ENCODE measurements at regions not wholly inside any gene's neighbourhood (a gene's known extent, or its start where the extent isn't known, plus 50 kb on each side); places are given as distances from the start of the nearest gene placed in this dataset.

- H3K4me1 ChIP-seq (ENCODE audit: insufficient read depth, low read length): no peaks in the 10 kb centered on the region
- no peaks in the 10 kb centered on the region for H3K36me3 ChIP-seq (ENCODE audit: insufficient read depth, low read length)
These were observed 611.2 kb downstream of the NR2F1-AS1 start for GRCh38 chr5:92969781-92970237.

DNA sequence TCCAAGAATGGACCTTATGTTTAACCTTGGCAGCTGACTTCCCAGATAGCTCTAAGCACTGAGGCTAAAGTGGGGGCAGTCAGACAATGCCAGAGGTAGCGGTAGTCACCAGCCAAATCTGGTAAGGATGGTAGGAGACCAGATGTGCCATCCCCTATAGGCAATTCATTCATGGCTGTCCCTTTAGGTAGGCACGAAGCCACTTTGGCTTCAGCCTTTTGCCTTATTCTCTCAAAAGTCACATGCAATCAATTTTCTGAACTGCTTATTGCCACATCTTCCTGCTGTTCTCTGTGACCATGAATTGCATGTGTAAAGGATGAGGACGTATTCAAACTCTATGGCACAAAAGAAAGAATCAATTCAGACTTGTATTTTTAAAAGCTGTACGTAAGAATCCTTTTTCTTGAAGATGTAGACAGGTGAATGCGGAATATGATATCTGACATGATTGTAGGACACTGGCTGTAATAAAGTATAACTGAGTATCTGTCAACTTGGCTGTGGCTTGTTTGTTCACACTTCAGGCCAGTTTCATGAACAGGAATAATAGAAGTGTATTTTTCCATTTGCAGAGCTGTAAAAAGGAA, 611.7 kb downstream of the NR2F1-AS1 start:
- Histone ChIP-seq H3K4me1 (ENCODE audit: insufficient read depth, low read length) (no peaks in the 10 kb centered on the region), H3K27ac (ENCODE audit: low read depth, low read length) (no peak overlapping the region), H3K4me3 (ENCODE audit: low read depth in 1 of 2, low read length in 2 of 2) (no peak overlapping the region), H3K36me3 (ENCODE audit: insufficient read depth, low read length) (no peaks in the 10 kb centered on the region), H3K9me3 (ENCODE audit: low read length) (no peaks in the 10 kb centered on the region), H3K9ac (ENCODE audit: low read length) (no peak overlapping the region), H3K27me3 (ENCODE audit: control insufficient read depth in 1 of 2, insufficient read depth in 2 of 2, low read length in 2 of 2) (no peaks in the 10 kb centered on the region)

More at GRCh38 chr5:92969781-92970237, 611.2 kb downstream of the NR2F1-AS1 start:
- Histone ChIP-seq H3K27ac (ENCODE audit: low read depth, low read length) (no peak overlapping the region), H3K9ac (ENCODE audit: low read length) (no peak overlapping the region), H3K9me3 (ENCODE audit: low read length) (no peaks in the 10 kb centered on the region), H3K4me3 (ENCODE audit: low read depth in 1 of 2, low read length in 2 of 2) (no peak overlapping the region), H3K27me3 (ENCODE audit: control insufficient read depth in 1 of 2, insufficient read depth in 2 of 2, low read length in 2 of 2) (no peaks in the 10 kb centered on the region)

DNA sequence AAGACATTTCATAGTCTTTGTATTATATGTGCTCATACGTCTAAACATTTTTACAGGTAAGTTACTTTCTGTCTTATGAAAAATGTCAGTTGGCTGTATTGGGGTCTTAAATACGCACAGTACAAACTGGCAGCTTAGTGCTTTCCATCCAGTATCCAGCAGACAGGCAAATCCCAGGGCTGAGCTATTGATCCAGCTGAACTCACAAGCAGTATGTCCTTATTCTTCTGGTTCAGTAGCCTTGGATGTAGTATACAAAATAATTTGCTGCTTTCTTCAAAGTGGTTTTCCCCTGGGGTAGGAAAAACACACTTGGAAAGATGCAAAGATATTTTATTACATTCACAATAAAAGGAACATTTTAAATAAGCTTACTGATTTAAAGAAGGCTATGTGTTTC, 617.2 kb downstream of the NR2F1-AS1 start:
- no peaks in the 10 kb centered on the region for H3K9me3 ChIP-seq (ENCODE audit: low read length)
- H3K9ac ChIP-seq (ENCODE audit: low read length): no peak overlapping the region
- no peak overlapping the region for H3K4me3 ChIP-seq (ENCODE audit: low read depth in 1 of 2, low read length in 2 of 2)
- no peaks in the 10 kb centered on the region for H3K27me3 ChIP-seq (ENCODE audit: control insufficient read depth in 1 of 2, insufficient read depth in 2 of 2, low read length in 2 of 2)
- no peaks in the 10 kb centered on the region for H3K36me3 ChIP-seq (ENCODE audit: insufficient read depth, low read length)
- H3K27ac ChIP-seq (ENCODE audit: low read depth, low read length): no peak overlapping the region
- no peaks in the 10 kb centered on the region for H3K4me1 ChIP-seq (ENCODE audit: insufficient read depth, low read length)

DNA sequence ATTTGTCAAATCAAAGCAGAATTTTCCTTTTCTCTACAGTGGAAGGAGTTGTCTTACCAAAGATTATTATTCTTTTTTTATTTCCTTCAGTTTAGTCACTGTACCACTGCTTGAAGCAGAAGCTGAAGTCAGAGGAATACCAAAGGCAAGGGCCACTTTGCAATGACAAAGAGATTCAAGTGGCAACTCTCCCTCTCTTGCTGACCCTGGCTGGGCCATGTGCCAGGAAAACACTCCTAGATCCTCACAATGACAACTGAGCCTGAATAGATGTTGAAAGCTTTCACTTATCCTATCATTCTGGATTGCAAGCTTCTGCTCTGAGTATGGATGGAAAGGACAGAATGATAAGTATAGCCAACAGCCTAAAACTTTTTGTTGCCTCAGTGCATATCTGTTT, 618.3 kb downstream of the NR2F1-AS1 start:
- Histone ChIP-seq H3K9ac (ENCODE audit: low read length) (no peak overlapping the region), H3K36me3 (ENCODE audit: insufficient read depth, low read length) (no peaks in the 10 kb centered on the region), H3K9me3 (ENCODE audit: low read length) (no peaks in the 10 kb centered on the region), H3K4me1 (ENCODE audit: insufficient read depth, low read length) (no peaks in the 10 kb centered on the region), H3K4me3 (ENCODE audit: low read depth in 1 of 2, low read length in 2 of 2) (no peak overlapping the region), H3K27ac (ENCODE audit: low read depth, low read length) (no peak overlapping the region), H3K27me3 (ENCODE audit: control insufficient read depth in 1 of 2, insufficient read depth in 2 of 2, low read length in 2 of 2) (no peaks in the 10 kb centered on the region)

DNA sequence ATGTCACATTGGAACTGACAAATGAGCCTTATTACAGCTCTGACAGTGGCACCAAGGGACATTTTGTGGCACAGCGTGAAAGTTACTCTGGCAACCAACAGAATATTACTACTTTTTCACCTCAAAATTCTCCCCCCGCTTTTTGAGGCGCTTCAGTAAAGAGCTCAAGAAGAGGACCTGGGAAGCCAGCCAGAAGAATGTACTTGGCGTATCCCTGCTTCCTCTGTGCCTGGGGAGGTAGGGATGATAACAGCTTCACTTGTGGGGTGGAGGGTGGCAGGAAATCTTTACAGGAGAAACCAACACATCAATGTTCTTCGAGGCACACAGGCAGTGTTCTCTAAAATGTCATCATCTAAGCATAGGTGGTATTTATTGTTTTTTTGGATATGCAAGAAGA, 624.1 kb downstream of the NR2F1-AS1 start:
- H3K9ac ChIP-seq (ENCODE audit: low read length): no peak overlapping the region
- H3K27me3 ChIP-seq (ENCODE audit: control insufficient read depth in 1 of 2, insufficient read depth in 2 of 2, low read length in 2 of 2): no peaks in the 10 kb centered on the region
- H3K4me3 ChIP-seq (ENCODE audit: low read depth in 1 of 2, low read length in 2 of 2): no peak overlapping the region
- H3K9me3 ChIP-seq (ENCODE audit: low read length): no peaks in the 10 kb centered on the region
- no peaks in the 10 kb centered on the region for H3K36me3 ChIP-seq (ENCODE audit: insufficient read depth, low read length)
- no peak overlapping the region for H3K27ac ChIP-seq (ENCODE audit: low read depth, low read length)
- H3K4me1 ChIP-seq (ENCODE audit: insufficient read depth, low read length): no peaks in the 10 kb centered on the region

- Histone ChIP-seq H3K36me3 (ENCODE audit: insufficient read depth, low read length) (no peaks in the 10 kb centered on the region), H3K27ac (ENCODE audit: low read depth, low read length) (no peak overlapping the region), H3K27me3 (ENCODE audit: control insufficient read depth in 1 of 2, insufficient read depth in 2 of 2, low read length in 2 of 2) (no peaks in the 10 kb centered on the region), H3K9ac (ENCODE audit: low read length) (no peak overlapping the region), H3K9me3 (ENCODE audit: low read length) (no peaks in the 10 kb centered on the region), H3K4me1 (ENCODE audit: insufficient read depth, low read length) (no peaks in the 10 kb centered on the region), H3K4me3 (ENCODE audit: low read depth in 1 of 2, low read length in 2 of 2) (no peak overlapping the region)
These were observed 628.8 kb downstream of the NR2F1-AS1 start for GRCh38 chr5:92952243-92952642.

DNA sequence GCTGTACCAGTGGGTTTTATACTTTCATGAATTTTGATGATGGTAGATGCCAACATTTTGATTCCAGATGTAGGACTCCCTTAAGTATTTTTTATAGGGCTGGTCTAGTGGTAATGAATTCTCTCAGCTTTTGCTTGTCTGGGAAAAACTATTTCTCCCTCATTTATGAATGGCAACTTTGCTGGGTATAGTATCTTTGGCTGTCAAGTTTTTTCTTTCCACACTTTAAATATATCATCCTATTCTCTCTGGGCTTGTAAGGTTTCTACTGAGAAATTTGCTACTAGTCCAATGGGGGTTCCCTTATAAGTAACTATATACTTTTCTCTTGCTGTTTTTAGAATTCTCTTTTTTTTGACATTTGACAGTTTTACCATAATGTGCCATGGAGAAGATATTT, 629.3 kb downstream of the NR2F1-AS1 start:
- H3K36me3 ChIP-seq (ENCODE audit: insufficient read depth, low read length): no peaks in the 10 kb centered on the region
- no peak overlapping the region for H3K9ac ChIP-seq (ENCODE audit: low read length)
- H3K4me3 ChIP-seq (ENCODE audit: low read depth in 1 of 2, low read length in 2 of 2): no peak overlapping the region
- no peaks in the 10 kb centered on the region for H3K4me1 ChIP-seq (ENCODE audit: insufficient read depth, low read length)
- no peaks in the 10 kb centered on the region for H3K27me3 ChIP-seq (ENCODE audit: control insufficient read depth in 1 of 2, insufficient read depth in 2 of 2, low read length in 2 of 2)
- H3K27ac ChIP-seq (ENCODE audit: low read depth, low read length): no peak overlapping the region
- no peaks in the 10 kb centered on the region for H3K9me3 ChIP-seq (ENCODE audit: low read length)

GRCh38 chr5:92946546-92946945, 634.5 kb downstream of the NR2F1-AS1 start:
- Histone ChIP-seq H3K9me3 (ENCODE audit: low read length) (no peaks in the 10 kb centered on the region), H3K27me3 (ENCODE audit: control insufficient read depth in 1 of 2, insufficient read depth in 2 of 2, low read length in 2 of 2) (no peaks in the 10 kb centered on the region), H3K4me3 (ENCODE audit: low read depth in 1 of 2, low read length in 2 of 2) (no peak overlapping the region), H3K36me3 (ENCODE audit: insufficient read depth, low read length) (no peaks in the 10 kb centered on the region), H3K27ac (ENCODE audit: low read depth, low read length) (no peak overlapping the region), H3K4me1 (ENCODE audit: insufficient read depth, low read length) (no peaks in the 10 kb centered on the region), H3K9ac (ENCODE audit: low read length) (no peak overlapping the region)

DNA sequence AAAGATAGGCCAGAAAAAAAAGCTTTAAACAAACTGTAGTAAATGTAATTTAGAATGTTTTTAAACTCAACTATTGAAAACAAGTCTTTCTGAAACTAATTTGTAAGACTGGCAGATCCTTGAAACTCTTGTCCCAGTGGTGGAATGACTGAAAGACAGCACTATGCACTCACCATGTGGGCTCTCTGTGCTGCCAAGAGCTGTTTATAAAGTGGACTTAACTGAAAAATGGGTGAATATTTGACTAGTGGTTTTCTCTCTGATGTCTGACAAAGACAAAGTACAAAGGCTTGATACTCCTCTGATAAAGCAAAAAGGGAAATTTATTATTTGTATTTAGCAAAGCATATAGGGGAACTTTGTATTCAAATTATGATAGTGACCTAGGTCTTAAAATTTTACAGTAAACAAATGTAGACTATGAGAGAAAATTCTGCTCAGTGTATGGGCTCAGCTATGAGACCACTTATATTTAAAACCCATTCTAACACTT, 635.4 kb downstream of the NR2F1-AS1 start:
- no peak overlapping the region for H3K27ac ChIP-seq (ENCODE audit: low read depth, low read length)
- no peaks in the 10 kb centered on the region for H3K9me3 ChIP-seq (ENCODE audit: low read length)
- no peaks in the 10 kb centered on the region for H3K4me1 ChIP-seq (ENCODE audit: insufficient read depth, low read length)
- no peaks in the 10 kb centered on the region for H3K27me3 ChIP-seq (ENCODE audit: control insufficient read depth in 1 of 2, insufficient read depth in 2 of 2, low read length in 2 of 2)
- H3K36me3 ChIP-seq (ENCODE audit: insufficient read depth, low read length): no peaks in the 10 kb centered on the region
- H3K9ac ChIP-seq (ENCODE audit: low read length): no peak overlapping the region
- H3K4me3 ChIP-seq (ENCODE audit: low read depth in 1 of 2, low read length in 2 of 2): no peak overlapping the region

DNA sequence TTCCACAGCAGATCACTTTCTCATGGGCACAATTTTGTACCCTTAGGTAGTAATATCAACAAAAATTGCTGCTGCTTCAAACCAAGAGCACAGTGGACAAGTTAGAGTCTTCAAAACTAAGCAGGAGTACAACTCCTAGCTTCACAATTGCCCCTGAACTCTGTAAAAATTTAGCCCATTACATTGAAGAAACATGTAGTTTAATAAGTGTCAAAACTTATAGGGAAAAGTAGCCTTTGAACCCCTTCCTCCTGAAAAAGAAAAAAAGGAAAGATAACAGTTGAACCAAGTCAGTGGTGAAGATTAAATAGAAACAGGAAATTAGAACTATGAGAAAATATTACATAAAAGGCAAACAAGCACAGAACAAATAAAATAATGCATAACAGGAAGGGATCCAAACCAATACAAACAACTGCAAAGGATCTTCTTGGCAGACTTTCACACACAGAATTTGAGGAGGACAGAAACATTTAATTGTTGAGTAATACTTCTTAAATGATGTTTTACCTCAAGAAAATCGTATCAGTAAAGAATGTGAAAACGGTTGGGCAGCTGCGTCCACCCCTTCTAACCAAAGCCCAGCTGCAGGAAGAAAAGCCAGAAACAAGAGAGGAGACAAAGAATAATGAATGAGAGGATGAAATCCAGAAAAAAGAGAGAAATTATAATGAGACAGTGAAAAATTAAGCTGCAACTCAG, 636.0 kb downstream of the NR2F1-AS1 start:
- H3K36me3 ChIP-seq (ENCODE audit: insufficient read depth, low read length): no peaks in the 10 kb centered on the region
- H3K27me3 ChIP-seq (ENCODE audit: control insufficient read depth in 1 of 2, insufficient read depth in 2 of 2, low read length in 2 of 2): no peaks in the 10 kb centered on the region
- no peak overlapping the region for H3K9ac ChIP-seq (ENCODE audit: low read length)
- H3K27ac ChIP-seq (ENCODE audit: low read depth, low read length): no peak overlapping the region
- no peaks in the 10 kb centered on the region for H3K4me1 ChIP-seq (ENCODE audit: insufficient read depth, low read length)
- H3K9me3 ChIP-seq (ENCODE audit: low read length): no peaks in the 10 kb centered on the region
- no peak overlapping the region for H3K4me3 ChIP-seq (ENCODE audit: low read depth in 1 of 2, low read length in 2 of 2)

DNA sequence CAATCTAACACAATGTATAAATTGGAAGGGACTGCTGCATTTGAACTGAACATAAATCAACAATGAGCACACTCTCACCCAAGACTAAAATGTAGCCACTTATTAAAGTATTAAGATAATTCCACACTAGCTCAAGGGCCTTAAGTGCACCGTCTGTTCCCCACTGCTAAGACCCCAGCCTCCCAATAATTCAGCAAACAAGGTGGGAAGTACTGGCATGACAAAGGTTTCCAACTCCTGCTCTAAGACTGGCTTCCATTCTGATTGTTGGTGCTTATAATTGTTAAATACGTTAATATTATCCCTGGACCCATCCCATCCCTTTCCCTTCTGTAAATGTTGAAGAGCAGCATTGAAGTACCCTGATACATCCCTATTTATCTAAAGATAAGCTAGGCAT, 636.7 kb downstream of the NR2F1-AS1 start:
- H3K4me1 ChIP-seq (ENCODE audit: insufficient read depth, low read length): no peaks in the 10 kb centered on the region
- H3K4me3 ChIP-seq (ENCODE audit: low read depth in 1 of 2, low read length in 2 of 2): no peak overlapping the region
- no peak overlapping the region for H3K9ac ChIP-seq (ENCODE audit: low read length)
- no peak overlapping the region for H3K27ac ChIP-seq (ENCODE audit: low read depth, low read length)
- H3K9me3 ChIP-seq (ENCODE audit: low read length): no peaks in the 10 kb centered on the region
- no peaks in the 10 kb centered on the region for H3K27me3 ChIP-seq (ENCODE audit: control insufficient read depth in 1 of 2, insufficient read depth in 2 of 2, low read length in 2 of 2)
- no peaks in the 10 kb centered on the region for H3K36me3 ChIP-seq (ENCODE audit: insufficient read depth, low read length)

GRCh38 chr5:92942762-92943161, 638.3 kb downstream of the NR2F1-AS1 start:
- no peak overlapping the region for H3K4me3 ChIP-seq (ENCODE audit: low read depth in 1 of 2, low read length in 2 of 2)
- no peaks in the 10 kb centered on the region for H3K9me3 ChIP-seq (ENCODE audit: low read length)
- no peaks in the 10 kb centered on the region for H3K27me3 ChIP-seq (ENCODE audit: control insufficient read depth in 1 of 2, insufficient read depth in 2 of 2, low read length in 2 of 2)
- no peaks in the 10 kb centered on the region for H3K4me1 ChIP-seq (ENCODE audit: insufficient read depth, low read length)
- H3K27ac ChIP-seq (ENCODE audit: low read depth, low read length): no peak overlapping the region
- no peak overlapping the region for H3K9ac ChIP-seq (ENCODE audit: low read length)
- no peaks in the 10 kb centered on the region for H3K36me3 ChIP-seq (ENCODE audit: insufficient read depth, low read length)

Measured in muscle layer of colon (tissue), 2 donors.